Keratinocyte (primary cell): ENCODE measurements at regions not wholly inside any gene's neighbourhood (a gene's known extent, or its start where the extent isn't known, plus 50 kb on each side); places are given as distances from the start of the nearest gene placed in this dataset.

ENCODE experiments used
- DNase-seq: peaks from one replicate; pipeline ENCODE4 v3.0.0-alpha.2; 2011; ENCODE audit warnings: low read depth, missing footprints, low spot score
- FAIRE-seq: peaks from 2 replicates; lab custom pipeline; 2011; peaks lifted over from hg19 to GRCh38; lab: Jason Lieb, UNC
- H2AFZ ChIP-seq: 2 replicates; pipeline ENCODE4 v1.6.0; 2012; ENCODE audit warnings: low read length, control low read depth, inconsistent platforms; ENCODE audit not compliant: control insufficient read depth
- H3K27ac ChIP-seq: 2 replicates; pipeline ENCODE4 v1.5.1; 2011; ENCODE audit warnings: low read length; ENCODE audit not compliant: control insufficient read depth, insufficient read depth
- H3K27me3 ChIP-seq: 3 replicates; pipeline ENCODE4 v1.6.0; 2011; ENCODE audit warnings: low read length; ENCODE audit not compliant: control insufficient read depth, insufficient read depth; ENCODE audit errors: extremely low read depth
- H3K36me3 ChIP-seq, 2 experiments: 2 replicates in 1 of 2; 3 replicates in 1 of 2; pipeline ENCODE4 v1.5.1; 2011; ENCODE audit warnings: low read length in 2 of 2, mild to moderate bottlenecking in 1 of 2; ENCODE audit not compliant: control insufficient read depth in 2 of 2, insufficient read depth in 2 of 2; ENCODE audit errors: extremely low read depth in 1 of 2
- H3K4me1 ChIP-seq: 3 replicates; pipeline ENCODE4 v1.5.1; 2011; ENCODE audit warnings: low read length; ENCODE audit not compliant: control insufficient read depth, insufficient read depth; ENCODE audit errors: extremely low read depth
- H3K4me2 ChIP-seq: 3 replicates; pipeline ENCODE4 v1.6.0; 2011; ENCODE audit warnings: low read depth, low read length; ENCODE audit not compliant: control insufficient read depth, insufficient read depth; ENCODE audit errors: extremely low read depth
- H3K4me3 ChIP-seq, 3 experiments: fragments of 200-600 bp in 1 of 3; sonication (generic) in 1 of 3; 2 replicates in 2 of 3; 3 replicates in 1 of 3; pipeline ENCODE4 v1.5.1; 2011 to 2016; ENCODE audit warnings: low read length in 3 of 3, mild to moderate bottlenecking in 3 of 3, control low read depth in 2 of 3, inconsistent platforms in 1 of 3, low read depth in 1 of 3, mixed read lengths in 1 of 3, mixed run types in 1 of 3, moderate library complexity in 1 of 3; ENCODE audit not compliant: control insufficient read depth in 2 of 3, insufficient read depth in 2 of 3; ENCODE audit errors: extremely low read depth in 1 of 3
- H3K79me2 ChIP-seq: 2 replicates; pipeline ENCODE4 v1.6.0; 2012; ENCODE audit warnings: low read length; ENCODE audit not compliant: control insufficient read depth, insufficient read depth
- H3K9ac ChIP-seq: 3 replicates; pipeline ENCODE4 v1.6.0; 2011; ENCODE audit warnings: low read length; ENCODE audit not compliant: control insufficient read depth, insufficient read depth; ENCODE audit errors: extremely low read depth
- H3K9me1 ChIP-seq: 3 replicates; pipeline ENCODE4 v1.6.0; 2011; ENCODE audit warnings: low read length; ENCODE audit not compliant: control insufficient read depth, insufficient read depth; ENCODE audit errors: extremely low read depth
- H3K9me3 ChIP-seq: 2 replicates; pipeline ENCODE4 v1.5.1; 2012; ENCODE audit warnings: low read depth, low read length; ENCODE audit not compliant: control insufficient read depth
- H4K20me1 ChIP-seq: 3 replicates; pipeline ENCODE4 v1.6.0; 2011; ENCODE audit warnings: low read length; ENCODE audit not compliant: control insufficient read depth, insufficient read depth; ENCODE audit errors: extremely low read depth
- EZH2 ChIP-seq: IDR thresholded peaks from one replicate; pipeline ENCODE4 v1.6.1; 2012; ENCODE audit warnings: inconsistent platforms, mild to moderate bottlenecking, low read length, moderate library complexity
- dilution Hi-C: fragments of 300-500 bp; cut with MboI; formaldehyde crosslinking; loops from one replicate; pipeline ENCODE4 v1.7.0; 2020; ENCODE audit warnings: low sequenced_read_pairs; ENCODE audit not compliant: extremely low pct_ligation_motif_present
- TF ChIP-seq, protein P1 (sequence below), 3 experiments: IDR thresholded peaks in 1 of 3; conservative IDR thresholded peaks in 1 of 3; optimal IDR thresholded peaks in 1 of 3; 2 replicates in 2 of 3; 3 replicates in 1 of 3; pipeline versions ENCODE3 to v1.5.1; 2011; ENCODE audit warnings: low read length in 3 of 3, mild to moderate bottlenecking in 3 of 3, moderate library complexity in 2 of 3, control low read depth in 1 of 3, inconsistent platforms in 1 of 3; ENCODE audit not compliant: insufficient read depth in 2 of 3; ENCODE audit errors: extremely low read depth in 1 of 3

GRCh38 chr1:90142697-90143096 is 147.8 kb downstream of the ZNF326 start:
- no peaks in the 10 kb centered on the region for H3K27me3 ChIP-seq
- no peak overlapping the region for H3K27ac ChIP-seq
- H3K9me3 ChIP-seq, result peaks cover 4% of the 10 kb centered on the region
- no peaks in the 10 kb centered on the region for H4K20me1 ChIP-seq
- H3K9ac ChIP-seq, result no peak overlapping the region
- no peaks in the 10 kb centered on the region for H3K79me2 ChIP-seq
- H3K4me3 ChIP-seq, result no peak overlapping the region
- no peaks in the 10 kb centered on the region for H3K36me3 ChIP-seq
- no peak overlapping the region for H3K4me2 ChIP-seq
- no peak for FAIRE-seq
- dilution Hi-C loops, result no loop called here
- no peak for DNase-seq
- no peaks in the 10 kb centered on the region for H3K9me1 ChIP-seq
- no peak for TF ChIP-seq EZH2
- TF ChIP-seq, protein P1, sequence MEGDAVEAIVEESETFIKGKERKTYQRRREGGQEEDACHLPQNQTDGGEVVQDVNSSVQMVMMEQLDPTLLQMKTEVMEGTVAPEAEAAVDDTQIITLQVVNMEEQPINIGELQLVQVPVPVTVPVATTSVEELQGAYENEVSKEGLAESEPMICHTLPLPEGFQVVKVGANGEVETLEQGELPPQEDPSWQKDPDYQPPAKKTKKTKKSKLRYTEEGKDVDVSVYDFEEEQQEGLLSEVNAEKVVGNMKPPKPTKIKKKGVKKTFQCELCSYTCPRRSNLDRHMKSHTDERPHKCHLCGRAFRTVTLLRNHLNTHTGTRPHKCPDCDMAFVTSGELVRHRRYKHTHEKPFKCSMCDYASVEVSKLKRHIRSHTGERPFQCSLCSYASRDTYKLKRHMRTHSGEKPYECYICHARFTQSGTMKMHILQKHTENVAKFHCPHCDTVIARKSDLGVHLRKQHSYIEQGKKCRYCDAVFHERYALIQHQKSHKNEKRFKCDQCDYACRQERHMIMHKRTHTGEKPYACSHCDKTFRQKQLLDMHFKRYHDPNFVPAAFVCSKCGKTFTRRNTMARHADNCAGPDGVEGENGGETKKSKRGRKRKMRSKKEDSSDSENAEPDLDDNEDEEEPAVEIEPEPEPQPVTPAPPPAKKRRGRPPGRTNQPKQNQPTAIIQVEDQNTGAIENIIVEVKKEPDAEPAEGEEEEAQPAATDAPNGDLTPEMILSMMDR (optimal IDR thresholded peaks at IDR 0.05 in 1 of 3, IDR thresholded peaks at IDR 0.05 in 1 of 3, conservative IDR thresholded peaks at IDR 0.05 in 1 of 3; ENCODE audit: extremely low read depth in 1 of 3, insufficient read depth in 2 of 3, low read length in 3 of 3), result no peak
- no peak overlapping the region for H2AFZ ChIP-seq
- H3K4me1 ChIP-seq, result no peaks in the 10 kb centered on the region

GRCh38 chr1:90139837-90140236 is 144.9 kb downstream of the ZNF326 start:
- no peaks in the 10 kb centered on the region for H3K4me1 ChIP-seq
- DNase-seq (no peak), FAIRE-seq (no peak)
- no peaks in the 10 kb centered on the region for H4K20me1 ChIP-seq
- no peak overlapping the region for H3K4me3 ChIP-seq
- H3K27me3 ChIP-seq, result no peaks in the 10 kb centered on the region
- no peak overlapping the region for H2AFZ ChIP-seq
- no peak overlapping the region for H3K27ac ChIP-seq
- H3K9ac ChIP-seq, result no peak overlapping the region
- no peaks in the 10 kb centered on the region for H3K9me1 ChIP-seq
- H3K36me3 ChIP-seq, result no peaks in the 10 kb centered on the region
- TF ChIP-seq EZH2, result no peak
- TF ChIP-seq, protein P1 (optimal IDR thresholded peaks at IDR 0.05 in 1 of 3, IDR thresholded peaks at IDR 0.05 in 1 of 3, conservative IDR thresholded peaks at IDR 0.05 in 1 of 3; ENCODE audit: extremely low read depth in 1 of 3, insufficient read depth in 2 of 3, low read length in 3 of 3), result no peak
- H3K4me2 ChIP-seq, result no peak overlapping the region
- dilution Hi-C loops, result no loop called here
- peaks cover 4% of the 10 kb centered on the region for H3K9me3 ChIP-seq
- H3K79me2 ChIP-seq, result no peaks in the 10 kb centered on the region
